ENCODE measurements at regions not wholly inside any gene's neighbourhood (a gene's known extent, or its start where the extent isn't known, plus 50 kb on each side); places are given as distances from the start of the nearest gene placed in this dataset.

GRCh38 chr10:109430043-109430760 lies 493.1 kb downstream of the XPNPEP1 start:
- no peak for DNase-seq
- Mint-ChIP-seq H3K9me3 (no peaks in the 10 kb centered on the region), H3K36me3 (ENCODE audit: low read depth) (no peaks in the 10 kb centered on the region), H3K4me3 (no peak overlapping the region), H3K27me3 (no peaks in the 10 kb centered on the region), H3K4me1 (no peaks in the 10 kb centered on the region), H3K27ac (no peak overlapping the region)
- ChIA-PET POLR2A (no interaction called here), CTCF (no interaction called here)

- H3K36me3 Mint-ChIP-seq (ENCODE audit: low read depth) = no peaks in the 10 kb centered on the region
- no peak overlapping the region for H3K27ac Mint-ChIP-seq
- ChIA-PET POLR2A (no interaction called here), CTCF (no interaction called here)
- H3K4me1 Mint-ChIP-seq = no peaks in the 10 kb centered on the region
- no peak overlapping the region for H3K4me3 Mint-ChIP-seq
- no peaks in the 10 kb centered on the region for H3K9me3 Mint-ChIP-seq
- no peak for DNase-seq
- no peaks in the 10 kb centered on the region for H3K27me3 Mint-ChIP-seq
Observed at GRCh38 chr10:109428775-109429491, 494.4 kb downstream of the XPNPEP1 start.

GRCh38 chr10:109427411-109427810 lies 495.9 kb downstream of the XPNPEP1 start:
- no peak overlapping the region for H3K27ac Mint-ChIP-seq
- POLR2A ChIA-PET = no interaction called here

GRCh38 chr10:109426987-109427386 lies 496.3 kb downstream of the XPNPEP1 start:
- CTCF ChIA-PET = no interaction called here
- Mint-ChIP-seq H3K4me3 (no peak overlapping the region), H3K9me3 (no peaks in the 10 kb centered on the region), H3K36me3 (ENCODE audit: low read depth) (no peaks in the 10 kb centered on the region), H3K27me3 (no peaks in the 10 kb centered on the region), H3K4me1 (no peaks in the 10 kb centered on the region), H3K27ac (no peak overlapping the region)
- POLR2A ChIA-PET = no interaction called here
- no peak for DNase-seq

More at GRCh38 chr10:109427411-109427810, 495.9 kb downstream of the XPNPEP1 start:
- no peaks in the 10 kb centered on the region for H3K27me3 Mint-ChIP-seq
- no peak for DNase-seq
- H3K4me1 Mint-ChIP-seq = no peaks in the 10 kb centered on the region
- H3K4me3 Mint-ChIP-seq = no peak overlapping the region
- H3K9me3 Mint-ChIP-seq = no peaks in the 10 kb centered on the region
- H3K36me3 Mint-ChIP-seq (ENCODE audit: low read depth) = no peaks in the 10 kb centered on the region
- CTCF ChIA-PET = no interaction called here

GRCh38 chr10:109418795-109419194 lies 504.5 kb downstream of the XPNPEP1 start:
- POLR2A ChIA-PET = no interaction called here
- Mint-ChIP-seq H3K27me3 (no peaks in the 10 kb centered on the region), H3K36me3 (ENCODE audit: low read depth) (no peaks in the 10 kb centered on the region), H3K4me3 (no peak overlapping the region), H3K4me1 (no peaks in the 10 kb centered on the region), H3K27ac (no peak overlapping the region), H3K9me3 (no peaks in the 10 kb centered on the region)
- CTCF ChIA-PET = no interaction called here
- DNase-seq = no peak

- DNase-seq = no peak
- ChIA-PET CTCF (no interaction called here), POLR2A (no interaction called here)
- Mint-ChIP-seq H3K9me3 (no peaks in the 10 kb centered on the region), H3K36me3 (ENCODE audit: low read depth) (no peaks in the 10 kb centered on the region), H3K4me1 (no peaks in the 10 kb centered on the region), H3K27ac (no peak overlapping the region), H3K4me3 (no peak overlapping the region), H3K27me3 (no peaks in the 10 kb centered on the region)
Observed at GRCh38 chr10:109417803-109418202, 505.5 kb downstream of the XPNPEP1 start.

GRCh38 chr10:109412353-109412752 lies 511.0 kb downstream of the XPNPEP1 start:
- no peaks in the 10 kb centered on the region for H3K4me1 Mint-ChIP-seq
- ChIA-PET POLR2A (no interaction called here), CTCF (no interaction called here)
- H3K9me3 Mint-ChIP-seq = no peaks in the 10 kb centered on the region
- H3K27me3 Mint-ChIP-seq = no peaks in the 10 kb centered on the region
- DNase-seq = no peak
- no peaks in the 10 kb centered on the region for H3K36me3 Mint-ChIP-seq (ENCODE audit: low read depth)
- no peak overlapping the region for H3K4me3 Mint-ChIP-seq
- no peak overlapping the region for H3K27ac Mint-ChIP-seq

- Mint-ChIP-seq H3K4me3 (no peak overlapping the region), H3K4me1 (no peaks in the 10 kb centered on the region), H3K27ac (no peak overlapping the region), H3K36me3 (ENCODE audit: low read depth) (no peaks in the 10 kb centered on the region), H3K9me3 (no peaks in the 10 kb centered on the region), H3K27me3 (no peaks in the 10 kb centered on the region)
- DNase-seq = no peak
- ChIA-PET CTCF (no interaction called here), POLR2A (no interaction called here)
Observed at GRCh38 chr10:109411917-109412316, 511.4 kb downstream of the XPNPEP1 start.

- Mint-ChIP-seq H3K36me3 (ENCODE audit: low read depth) (no peaks in the 10 kb centered on the region), H3K4me1 (no peaks in the 10 kb centered on the region), H3K27me3 (no peaks in the 10 kb centered on the region), H3K4me3 (no peak overlapping the region), H3K9me3 (no peaks in the 10 kb centered on the region), H3K27ac (no peak overlapping the region)
- no peak for DNase-seq
- ChIA-PET POLR2A (no interaction called here), CTCF (no interaction called here)
Observed at GRCh38 chr10:109405338-109405737, 518.0 kb downstream of the XPNPEP1 start.

GRCh38 chr10:109403551-109403950 lies 519.8 kb downstream of the XPNPEP1 start:
- H3K27ac Mint-ChIP-seq = no peak overlapping the region
- no peak overlapping the region for H3K4me3 Mint-ChIP-seq
- ChIA-PET CTCF (no interaction called here), POLR2A (no interaction called here)
- H3K27me3 Mint-ChIP-seq = no peaks in the 10 kb centered on the region
- H3K4me1 Mint-ChIP-seq = no peaks in the 10 kb centered on the region
- no peak for DNase-seq
- H3K36me3 Mint-ChIP-seq (ENCODE audit: low read depth) = no peaks in the 10 kb centered on the region
- no peaks in the 10 kb centered on the region for H3K9me3 Mint-ChIP-seq

- no peak overlapping the region for H3K4me3 Mint-ChIP-seq
- H3K36me3 Mint-ChIP-seq (ENCODE audit: low read depth) = no peaks in the 10 kb centered on the region
- no peaks in the 10 kb centered on the region for H3K4me1 Mint-ChIP-seq
- no peak overlapping the region for H3K27ac Mint-ChIP-seq
- peaks cover 3% of the 10 kb centered on the region for H3K9me3 Mint-ChIP-seq
- ChIA-PET CTCF (interaction anchor here (0.8 kb wide), 1 partner anchor 458 kb away, joined by 3 read pairs; no protein-coding TSS in a partner anchor), POLR2A (no interaction called here)
- no peaks in the 10 kb centered on the region for H3K27me3 Mint-ChIP-seq
- DNase-seq = no peak
Observed at GRCh38 chr10:109393425-109393824, 529.9 kb downstream of the XPNPEP1 start.

GRCh38 chr10:109386921-109387320 lies 536.4 kb downstream of the XPNPEP1 start:
- H3K4me3 Mint-ChIP-seq = no peak overlapping the region
- CTCF ChIA-PET = no interaction called here
- H3K4me1 Mint-ChIP-seq = no peaks in the 10 kb centered on the region
- no peak for DNase-seq
- H3K36me3 Mint-ChIP-seq (ENCODE audit: low read depth) = no peaks in the 10 kb centered on the region
- H3K9me3 Mint-ChIP-seq = no peaks in the 10 kb centered on the region
- POLR2A ChIA-PET = no interaction called here
- H3K27ac Mint-ChIP-seq = no peak overlapping the region
- H3K27me3 Mint-ChIP-seq = no peaks in the 10 kb centered on the region

- POLR2A ChIA-PET = interaction anchor here (0.6 kb wide), 1 partner anchor 367 kb away, joined by 3 read pairs; no protein-coding TSS in a partner anchor
- no peaks in the 10 kb centered on the region for H3K4me1 Mint-ChIP-seq
- no peaks in the 10 kb centered on the region for H3K9me3 Mint-ChIP-seq
Observed at GRCh38 chr10:109386101-109386500, 537.2 kb downstream of the XPNPEP1 start.

GRCh38 chr10:109379186-109379585 lies 544.1 kb downstream of the XPNPEP1 start:
- Mint-ChIP-seq H3K9me3 (no peaks in the 10 kb centered on the region), H3K27ac (no peak overlapping the region), H3K36me3 (ENCODE audit: low read depth) (no peaks in the 10 kb centered on the region), H3K27me3 (no peaks in the 10 kb centered on the region), H3K4me3 (no peak overlapping the region), H3K4me1 (no peaks in the 10 kb centered on the region)
- ChIA-PET CTCF (interaction anchor here (0.7 kb wide), 1 partner anchor 120 kb away, joined by 4 read pairs; no protein-coding TSS in a partner anchor), POLR2A (no interaction called here)
- no peak for DNase-seq

More at GRCh38 chr10:109386101-109386500, 537.2 kb downstream of the XPNPEP1 start:
- Mint-ChIP-seq H3K27me3 (no peaks in the 10 kb centered on the region), H3K27ac (no peak overlapping the region), H3K4me3 (no peak overlapping the region), H3K36me3 (ENCODE audit: low read depth) (no peaks in the 10 kb centered on the region)
- CTCF ChIA-PET = no interaction called here
- no peak for DNase-seq
